GM12872 (cell line): ENCODE measurements at regions not wholly inside any gene's neighbourhood (a gene's known extent, or its start where the extent isn't known, plus 50 kb on each side); places are given as distances from the start of the nearest gene placed in this dataset.

Source experiments
- CTCF ChIP-seq: IDR thresholded peaks from 3 replicates; pipeline ENCODE4 v1.5.1; 2011; ENCODE audit warnings: low read depth, mild to moderate bottlenecking, low read length, moderate library complexity; ENCODE audit not compliant: insufficient read depth

GRCh38 chr2:196555726-196556125 lies 83.8 kb upstream of the CCDC150 start:
- TF ChIP-seq CTCF: no peak

- no peak for TF ChIP-seq CTCF
Measured at GRCh38 chr2:196558497-196558896, 81.0 kb upstream of the CCDC150 start.

- no peak for TF ChIP-seq CTCF
Measured at GRCh38 chr2:196563876-196564275, 75.6 kb upstream of the CCDC150 start.

GRCh38 chr2:196565106-196565765 lies 74.3 kb upstream of the CCDC150 start:
- TF ChIP-seq CTCF: no peak

GRCh38 chr2:196565982-196566381 lies 73.5 kb upstream of the CCDC150 start:
- TF ChIP-seq CTCF: no peak

GRCh38 chr2:196566961-196567666 lies 72.4 kb upstream of the CCDC150 start:
- no peak for TF ChIP-seq CTCF

GRCh38 chr2:196568506-196568905 lies 71.0 kb upstream of the CCDC150 start:
- TF ChIP-seq CTCF: no peak
